SK-N-SH (cell line): ENCODE measurements at regions not wholly inside any gene's neighbourhood (a gene's known extent, or its start where the extent isn't known, plus 50 kb on each side); places are given as distances from the start of the nearest gene placed in this dataset.

ENCODE experiments used
- CTCF ChIA-PET: fragments of 300-600, 350-600 bp; formaldehyde crosslinking; extraction: SDS; loops from one replicate; lab custom pipeline; 2021; lab: Yijun Ruan, JAX
- POLR2A ChIA-PET: fragments of 350-600 bp; sonication (Branson Sonifier 250); formaldehyde crosslinking; extraction: SDS; loops from one replicate; lab custom pipeline; 2020; ENCODE audit warnings: antibody characterized with exemption, inconsistent platforms; lab: Yijun Ruan, JAX
- DNase-seq: peaks from one replicate; pipeline ENCODE4 v3.0.0; 2012
- H2AFZ ChIP-seq: fragments of 200-600 bp; sonication (generic); 2 replicates; pipeline ENCODE4 v1.8.1; 2016; ENCODE audit warnings: antibody characterized with exemption, mild to moderate bottlenecking, low read depth
- H3F3A ChIP-seq: fragments of 200-600 bp; sonication (generic); replicated peaks from 2 replicates; pipeline ENCODE3; 2016; ENCODE audit warnings: antibody characterized with exemption, mild to moderate bottlenecking; ENCODE audit not compliant: insufficient read depth
- H3K27ac ChIP-seq, 2 experiments: fragments of 200-500 bp in 1 of 2; fragments of 200-600 bp in 1 of 2; sonication (Bioruptor generic) in 1 of 2; sonication (generic), shearing (Covaris generic) in 1 of 2; 2 replicates each; pipeline versions ENCODE4 v1.5.1 to v1.6.1; 2014 to 2016; ENCODE audit warnings: low read depth in 2 of 2, inconsistent platforms in 1 of 2, low read length in 1 of 2, mild to moderate bottlenecking in 1 of 2, mixed read lengths in 1 of 2
- H3K27me3 ChIP-seq: fragments of 200-600 bp; sonication (generic), shearing (Covaris generic); 2 replicates; pipeline ENCODE4 v1.6.1; 2016; ENCODE audit warnings: mixed run types; ENCODE audit not compliant: insufficient read depth
- H3K36me3 ChIP-seq, 2 experiments: fragments of 200-500 bp in 1 of 2; fragments of 200-600 bp in 1 of 2; sonication (Bioruptor generic) in 1 of 2; sonication (generic) in 1 of 2; replicated peaks in 1 of 2; 2 replicates each; pipeline versions ENCODE3 to v1.5.1; 2014 to 2016; ENCODE audit warnings: low read length in 1 of 2, mild to moderate bottlenecking in 1 of 2; ENCODE audit not compliant: insufficient read depth in 2 of 2, control insufficient read depth in 1 of 2
- H3K4me1 ChIP-seq, 2 experiments: fragments of 200-500 bp in 1 of 2; fragments of 200-600 bp in 1 of 2; sonication (Bioruptor generic) in 1 of 2; sonication (generic), shearing (Covaris generic) in 1 of 2; 2 replicates each; pipeline versions ENCODE4 v1.5.1 to v1.6.1; 2014 to 2016; ENCODE audit warnings: low read depth in 1 of 2, low read length in 1 of 2, mixed run types in 1 of 2; ENCODE audit not compliant: insufficient read depth in 2 of 2, control insufficient read depth in 1 of 2
- H3K4me2 ChIP-seq: fragments of 200-600 bp; sonication (generic), shearing (Covaris generic); 2 replicates; pipeline ENCODE4 v1.6.1; 2017; ENCODE audit warnings: mixed run types
- H3K4me3 ChIP-seq, 2 experiments: fragments of 200-500 bp in 1 of 2; fragments of 200-600 bp in 1 of 2; sonication (Bioruptor generic) in 1 of 2; sonication (generic), shearing (Covaris generic) in 1 of 2; 2 replicates each; pipeline versions ENCODE4 v1.5.1 to v1.8.1; 2014 to 2016; ENCODE audit warnings: low read depth in 2 of 2, inconsistent platforms in 1 of 2, low read length in 1 of 2, mild to moderate bottlenecking in 1 of 2, mixed read lengths in 1 of 2, moderate library complexity in 1 of 2
- H3K79me2 ChIP-seq: fragments of 200-600 bp; sonication (generic); 2 replicates; pipeline ENCODE4 v1.8.1; 2017; ENCODE audit warnings: mild to moderate bottlenecking; ENCODE audit not compliant: insufficient read depth
- H3K9ac ChIP-seq: fragments of 200-600 bp; sonication (generic); 2 replicates; pipeline ENCODE4 v1.6.1; 2017; ENCODE audit warnings: mixed run types
- H3K9me2 ChIP-seq: fragments of 200-600 bp; sonication (generic); 2 replicates; pipeline ENCODE4 v1.6.1; 2017; ENCODE audit warnings: mixed run types
- H3K9me3 ChIP-seq: fragments of 200-600 bp; sonication (generic); 2 replicates; pipeline ENCODE4 v1.6.1; 2017; ENCODE audit warnings: mixed run types, mild to moderate bottlenecking, moderate library complexity
- H4K20me1 ChIP-seq: fragments of 200-600 bp; sonication (generic); 2 replicates; pipeline ENCODE4 v1.6.1; 2017; ENCODE audit warnings: mild to moderate bottlenecking, mixed run types; ENCODE audit not compliant: insufficient read depth
- CTCF ChIP-seq: fragments of 200-600 bp; sonication (generic); IDR thresholded peaks from 2 replicates; pipeline ENCODE4 v1.6.1; 2017; ENCODE audit warnings: antibody characterized with exemption, mild to moderate bottlenecking, moderate library complexity
- ELF1 ChIP-seq: IDR thresholded peaks from 2 replicates; pipeline ENCODE4 v1.4.0; 2012
- EP300 ChIP-seq, 2 experiments: IDR thresholded peaks; 2 replicates each; pipeline versions ENCODE4 v1.4.0 to v1.6.1; 2012; ENCODE audit warnings: borderline replicate concordance in 1 of 2, low read depth in 1 of 2, low read length in 1 of 2
- EZH2phosphoT487 ChIP-seq: fragments of 200-600 bp; sonication (generic); IDR thresholded peaks from 2 replicates; pipeline ENCODE4 v1.6.1; 2017; ENCODE audit warnings: low read depth, mixed run types, mild to moderate bottlenecking, antibody characterized with exemption, moderate library complexity, borderline replicate concordance
- FOXM1 ChIP-seq: IDR thresholded peaks from 2 replicates; pipeline ENCODE4 v1.4.0; 2012; ENCODE audit warnings: low read depth, mild to moderate bottlenecking
- GATA2 ChIP-seq: sonication (generic); formaldehyde crosslinking; IDR thresholded peaks from 2 replicates; pipeline ENCODE4 v1.5.0; 2020; ENCODE audit warnings: mild to moderate bottlenecking, missing genetic modification reagents
- MEF2A ChIP-seq: IDR thresholded peaks from 2 replicates; pipeline ENCODE4 v1.4.0; 2012; ENCODE audit warnings: low read depth, borderline replicate concordance
- MXI1 ChIP-seq: IDR thresholded peaks from 2 replicates; pipeline ENCODE4 v1.6.1; 2012; ENCODE audit warnings: mild to moderate bottlenecking, low read depth, low read length, improper control_type of control experiment
- PBX3 ChIP-seq: IDR thresholded peaks from 2 replicates; pipeline ENCODE4; 2012
- POLR2AphosphoS5 ChIP-seq: IDR thresholded peaks from 2 replicates; pipeline ENCODE4 v1.6.1; 2012; ENCODE audit warnings: low read depth, low read length
- RAD21 ChIP-seq: IDR thresholded peaks from 2 replicates; pipeline ENCODE4 v1.6.1; 2012; ENCODE audit warnings: mild to moderate bottlenecking, low read length
- RXRA ChIP-seq: IDR thresholded peaks from 2 replicates; pipeline ENCODE4 v1.4.0; 2012; ENCODE audit warnings: low read depth, mild to moderate bottlenecking, borderline replicate concordance
- SMC3 ChIP-seq: IDR thresholded peaks from 2 replicates; pipeline ENCODE4 v1.6.1; 2012; ENCODE audit warnings: low read depth, low read length, improper control_type of control experiment
- TAF1 ChIP-seq: IDR thresholded peaks from 2 replicates; pipeline ENCODE4 v1.6.1; 2012; ENCODE audit warnings: low read depth, mild to moderate bottlenecking, low read length, moderate library complexity, borderline replicate concordance
- TEAD4 ChIP-seq: IDR thresholded peaks from 2 replicates; pipeline ENCODE4 v1.4.0; 2012; ENCODE audit warnings: mild to moderate bottlenecking, borderline replicate concordance; ENCODE audit not compliant: insufficient read depth
- USF2 ChIP-seq: fragments of 150-350 bp; IDR thresholded peaks from 2 replicates; pipeline ENCODE4 v1.6.1; 2017; ENCODE audit warnings: antibody characterized with exemption, low read length, low read depth, borderline replicate concordance
- YY1 ChIP-seq: IDR thresholded peaks from 2 replicates; pipeline ENCODE4 v1.4.0; 2012; ENCODE audit warnings: low read depth, mild to moderate bottlenecking
- WGBS: methylation state at CpG from one replicate; pipeline ENCODE4 v1.1.6; 2017; ENCODE audit warnings: low lambda C conversion rate; 5-methylcytosine and 5-hydroxymethylcytosine counted together

- TF ChIP-seq CTCF (no peak), SMC3 (no peak), MEF2A (no peak), RAD21 (no peak), EZH2phosphoT487 (no peak), EP300 (IDR thresholded peaks at IDR 0.05; ENCODE audit: borderline replicate concordance in 1 of 2, low read depth in 1 of 2, low read length in 1 of 2) (no peak), TEAD4 (no peak), RXRA (no peak)
- TF ChIP-seq, all 33 proteins: peak for 0
- Histone ChIP-seq H2AFZ (no peak overlapping the region), H3F3A (peaks cover 5% of the 10 kb centered on the region), H4K20me1 (no peaks in the 10 kb centered on the region), H3K4me1 (peaks cover 0 to 10% of the 10 kb centered on the region in 2 experiments; a peak in 1 of 4 replicates), H3K4me3 (no peak overlapping the region), H3K27me3 (no peaks in the 10 kb centered on the region), H3K79me2 (no peaks in the 10 kb centered on the region), H3K9me2 (no peaks in the 10 kb centered on the region), H3K36me3 (no peaks in the 10 kb centered on the region), H3K4me2 (no peak overlapping the region), H3K9ac (no peak overlapping the region), H3K27ac (no peak overlapping the region), H3K9me3 (no peaks in the 10 kb centered on the region)
- ChIA-PET CTCF (interaction anchor here (0.5 to 3.1 kb wide), 5 partner anchors 31 to 714 kb away, joined by 3 to 18 read pairs (median 3); no protein-coding TSS in a partner anchor), POLR2A (no interaction called here)
- 47% methylated on average over 4 of the region's 5 CpGs for WGBS
- DNase-seq, result no peak
Observed at GRCh38 chr11:135073870-135074269, 661.8 kb upstream of the B3GAT1 start.

- no peak overlapping the region for H3K4me3 ChIP-seq
- peaks cover 5% of the 10 kb centered on the region for H3F3A ChIP-seq
- H3K27ac ChIP-seq, result no peak overlapping the region
- no peaks in the 10 kb centered on the region for H4K20me1 ChIP-seq
- POLR2A ChIA-PET, result no interaction called here
- H3K9me2 ChIP-seq, result no peaks in the 10 kb centered on the region
- H3K27me3 ChIP-seq, result no peaks in the 10 kb centered on the region
- H2AFZ ChIP-seq, result no peak overlapping the region
- H3K9ac ChIP-seq, result no peak overlapping the region
- no peaks in the 10 kb centered on the region for H3K79me2 ChIP-seq
- H3K4me1 ChIP-seq, result peaks cover 0 to 10% of the 10 kb centered on the region in 2 experiments; a peak in 1 of 4 replicates
- H3K9me3 ChIP-seq, result no peaks in the 10 kb centered on the region
- H3K36me3 ChIP-seq, result no peaks in the 10 kb centered on the region
- 7% methylated on average over 7 of the region's 7 CpGs for WGBS
- CTCF ChIA-PET, result interaction anchor here (0.6 to 3.1 kb wide), 4 partner anchors 66 to 1009 kb away, joined by 3 to 18 read pairs (median 4); no protein-coding TSS in a partner anchor
- H3K4me2 ChIP-seq, result no peak overlapping the region
- DNase-seq, result no peak
- TF ChIP-seq PBX3 (no peak), POLR2AphosphoS5 (no peak), TEAD4 (no peak), RAD21 (no peak), SMC3 (no peak), TAF1 (no peak), MXI1 (no peak), ELF1 (no peak), FOXM1 (no peak), YY1 (no peak), USF2 (no peak), MEF2A (no peak), GATA2 (CRISPR knock-in tag) (no peak)
Observed at GRCh38 chr11:135073381-135073780, 661.3 kb upstream of the B3GAT1 start.
